NCI-H460 (cell line): ENCODE measurements at regions not wholly inside any gene's neighbourhood (a gene's known extent, or its start where the extent isn't known, plus 50 kb on each side); places are given as distances from the start of the nearest gene placed in this dataset.
"Not testable (repeated sequence)": the region's sequence is repeated elsewhere in the genome, so short reads cannot be mapped to it uniquely, and the experiment has no call there.

Experiments used
- DNase-seq: peaks from one replicate; pipeline ENCODE4 v3.0.0-alpha.2; 2016; ENCODE audit warnings: low read depth; ENCODE audit errors: extremely low read depth

DNA sequence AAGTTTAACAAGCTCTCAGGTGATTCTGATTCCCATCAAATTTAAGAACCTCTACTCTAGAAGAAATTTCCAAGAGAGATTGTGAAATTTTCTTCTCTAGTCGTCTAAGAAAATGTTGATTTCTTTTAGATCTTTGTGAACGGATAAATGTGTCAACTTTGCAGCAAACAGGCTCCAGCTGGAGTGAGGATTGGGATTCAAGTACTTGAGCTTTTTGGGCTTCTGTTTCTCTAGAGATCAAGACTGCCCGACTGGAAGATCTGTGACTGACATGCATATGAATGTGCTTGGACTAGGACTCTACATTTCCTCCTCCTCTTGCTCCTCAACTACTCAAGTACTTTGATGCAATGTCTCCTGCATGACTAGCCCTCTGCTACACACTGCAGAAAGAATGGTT lies 388.3 kb downstream of the TMEM38B start:
- no peak for DNase-seq

DNA sequence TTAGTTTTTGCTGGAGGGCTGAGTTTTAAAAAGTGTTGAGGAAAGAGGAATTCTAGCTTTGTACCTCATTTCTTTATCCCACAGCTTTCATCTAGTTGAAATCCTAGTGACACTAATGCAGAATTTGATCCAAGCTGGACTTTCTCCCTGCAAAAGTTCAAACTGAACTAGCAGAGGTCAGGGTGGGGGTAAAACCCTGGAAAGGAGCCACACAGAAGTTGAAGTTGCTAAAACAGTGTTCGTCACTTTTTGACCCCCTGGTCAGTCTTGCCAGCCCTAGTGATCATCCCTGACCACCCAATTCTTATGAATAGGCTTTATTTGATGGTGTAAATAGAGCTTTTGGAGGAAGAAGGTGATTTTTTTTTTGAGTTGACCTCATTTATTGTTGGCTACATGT lies 390.4 kb downstream of the TMEM38B start:
- DNase-seq, result no peak

DNA sequence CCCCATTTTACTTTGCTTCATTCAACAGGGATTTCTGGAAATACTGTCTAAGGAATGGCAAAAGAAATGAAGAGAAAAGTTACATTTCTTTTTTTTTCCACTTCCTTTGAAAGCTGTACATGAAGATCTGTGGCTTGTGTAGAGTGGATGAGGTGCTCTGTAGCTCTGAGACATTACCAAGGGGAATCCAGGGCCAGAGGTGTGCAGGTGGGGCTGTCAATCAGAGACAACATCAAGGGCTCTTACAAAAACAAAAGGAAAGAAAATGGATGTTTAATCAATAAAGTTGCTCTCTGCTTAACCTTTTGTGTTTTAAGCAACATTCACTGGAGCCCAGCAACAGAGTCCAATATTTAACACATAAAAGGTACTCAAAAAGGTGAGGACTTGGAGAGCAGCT lies 391.1 kb downstream of the TMEM38B start:
- no peak for DNase-seq

- no peak for DNase-seq
Measured at GRCh38 chr9:106092083-106092482, 397.7 kb downstream of the TMEM38B start.

- no peak for DNase-seq
Measured at GRCh38 chr9:106102821-106103220, 408.5 kb downstream of the TMEM38B start.

DNA sequence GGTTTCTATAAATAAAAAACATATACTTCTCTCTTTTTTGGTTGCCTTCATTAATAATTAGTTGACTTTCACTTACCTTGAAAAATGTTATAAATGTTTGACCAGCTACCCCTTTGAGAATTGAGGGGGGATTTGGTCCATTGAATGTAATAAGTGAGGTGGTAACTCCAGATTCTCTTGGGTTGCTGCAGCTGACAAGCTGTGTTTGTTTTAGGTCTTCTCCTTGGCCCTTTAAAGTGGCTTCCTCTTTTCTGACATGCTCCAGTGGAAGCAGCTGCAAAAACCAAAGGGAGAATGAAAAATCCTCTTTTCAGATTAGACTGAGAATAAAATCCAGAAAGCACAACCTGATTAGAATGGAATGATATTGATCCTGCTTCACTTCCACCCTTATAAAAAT lies 410.5 kb downstream of the TMEM38B start:
- DNase-seq, result no peak

DNA sequence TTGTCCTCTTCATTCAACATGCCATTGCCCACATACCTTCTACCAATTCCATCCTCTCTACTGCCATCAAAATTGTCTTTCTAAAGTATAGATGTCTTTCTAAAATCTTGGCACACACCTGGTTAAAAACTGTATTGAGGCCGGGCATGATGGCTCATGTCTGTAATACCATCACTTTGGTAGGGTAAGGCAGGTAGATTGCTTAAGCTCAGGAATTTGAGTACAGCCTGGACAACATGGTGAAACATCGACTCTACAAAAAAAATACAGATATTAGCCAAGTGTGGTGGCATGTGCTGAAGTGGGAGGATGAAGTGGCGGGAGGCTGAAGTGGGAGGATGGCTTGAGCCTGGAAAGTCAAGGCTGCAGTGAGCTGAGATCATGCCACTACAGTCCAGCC lies 412.1 kb downstream of the TMEM38B start:
- no peak for DNase-seq

DNA sequence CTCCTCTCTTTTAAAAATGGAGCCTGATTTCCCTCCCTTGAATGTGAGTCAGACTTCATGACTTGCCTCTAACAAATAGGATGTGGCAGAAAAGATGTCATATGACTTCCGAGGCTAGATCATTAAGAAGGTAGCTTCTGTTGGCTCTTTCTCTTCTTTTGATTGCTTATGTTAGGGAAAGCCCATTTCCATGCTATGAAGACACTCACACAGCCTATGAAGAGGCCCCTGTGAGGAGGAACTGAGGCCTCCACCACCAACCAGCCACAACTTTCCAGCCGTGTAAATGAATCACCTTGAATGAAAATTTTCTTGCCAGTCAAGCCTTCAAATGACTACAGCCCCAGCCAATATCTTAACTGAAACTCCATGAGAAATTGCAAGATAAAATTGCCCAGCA lies 413.4 kb downstream of the TMEM38B start:
- DNase-seq, result no peak

- not testable (repeated sequence) for DNase-seq
Measured at GRCh38 chr9:106109706-106110105, 415.4 kb downstream of the TMEM38B start.

DNA sequence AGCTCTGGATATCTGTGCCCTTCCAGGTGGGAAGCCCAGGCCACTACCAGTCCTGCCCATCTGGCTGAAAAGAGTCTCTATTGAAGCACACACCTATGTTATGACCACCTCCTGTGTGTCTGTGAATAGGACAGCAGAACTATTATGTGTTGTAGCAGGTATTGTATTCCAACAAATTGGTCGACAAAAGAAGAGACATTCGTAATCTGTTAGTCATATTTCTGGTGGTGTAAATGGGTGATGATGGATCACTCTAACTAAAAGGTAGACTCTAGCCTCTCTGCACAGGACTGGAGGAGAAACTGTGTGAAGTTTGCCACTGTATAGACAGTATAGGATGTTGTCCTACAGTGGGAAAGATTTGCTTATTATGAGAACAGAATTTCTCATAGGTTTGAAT lies 416.1 kb downstream of the TMEM38B start:
- no peak for DNase-seq

DNA sequence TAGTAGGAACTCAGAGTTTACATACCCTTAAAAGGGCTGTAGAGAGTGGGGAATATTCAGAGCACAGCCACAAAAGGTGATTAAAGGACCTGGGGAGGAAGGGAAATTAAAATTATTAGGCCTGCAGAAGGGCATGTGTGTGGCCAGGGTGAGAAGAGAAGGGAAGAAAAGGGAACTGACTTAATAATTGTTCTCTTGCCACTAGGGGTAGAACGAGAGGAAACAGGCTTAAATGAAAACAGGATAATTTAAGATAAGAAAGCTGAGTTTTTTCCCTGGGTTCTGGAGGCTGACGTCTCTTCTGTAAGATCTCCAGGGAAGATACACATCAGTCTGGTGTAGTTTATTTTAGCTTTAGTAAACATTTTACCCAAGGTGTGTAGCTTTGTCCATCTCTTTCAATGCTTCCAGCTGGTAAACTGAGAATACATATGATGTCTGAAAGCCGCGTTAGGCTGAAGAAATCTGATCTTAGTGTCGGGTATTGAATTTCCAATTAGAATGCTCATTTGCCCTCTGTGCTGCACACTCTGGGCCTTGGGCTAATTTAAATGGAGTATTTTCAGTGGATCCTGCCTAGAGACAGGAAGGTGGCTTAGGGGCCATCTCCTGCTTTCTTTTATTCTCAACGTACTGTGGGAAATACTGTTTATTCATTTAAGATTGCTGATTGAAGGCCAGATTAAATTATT lies 416.8 kb downstream of the TMEM38B start:
- DNase-seq, result no peak

- no peak for DNase-seq
Measured at GRCh38 chr9:106112935-106113334, 418.6 kb downstream of the TMEM38B start.

DNA sequence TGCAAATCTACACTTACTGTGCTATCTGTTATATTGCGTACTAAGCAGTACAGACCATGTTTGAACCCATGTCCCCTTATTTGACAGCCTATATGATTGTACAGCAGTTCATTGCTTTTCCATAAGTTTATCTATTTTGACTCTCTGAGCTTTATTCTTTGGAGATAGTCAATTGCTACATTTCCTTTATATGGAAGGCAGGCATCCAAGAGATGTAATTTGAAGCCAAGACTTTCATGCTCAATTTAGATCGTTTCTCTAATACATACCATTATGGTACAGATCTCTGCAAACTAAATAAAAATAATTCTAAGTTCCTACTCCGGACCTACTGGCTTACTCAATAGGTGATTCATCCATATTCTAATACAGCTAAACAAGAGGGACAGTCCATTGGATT lies 424.8 kb downstream of the TMEM38B start:
- DNase-seq, result no peak

GRCh38 chr9:106120071-106120470 lies 425.7 kb downstream of the TMEM38B start:
- DNase-seq, result no peak

DNA sequence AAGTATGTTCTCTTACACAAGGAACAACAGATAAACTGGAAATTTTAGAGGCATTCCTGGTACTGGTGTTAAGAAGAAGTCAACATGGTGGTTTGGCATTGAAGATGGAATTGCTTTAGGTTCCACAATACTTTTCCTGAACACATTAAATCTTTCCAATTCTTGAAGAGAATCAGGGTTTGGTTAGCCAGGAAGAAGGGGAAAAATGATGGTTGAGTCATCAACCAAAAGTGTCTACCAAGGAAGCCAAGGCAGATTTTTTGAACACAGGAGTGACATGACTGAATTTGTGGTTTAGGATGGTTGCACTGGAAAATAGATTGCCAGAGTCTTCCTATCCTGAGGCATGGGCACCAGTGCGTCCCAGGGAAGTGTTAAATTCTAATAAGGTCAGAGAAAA lies 433.4 kb downstream of the TMEM38B start:
- DNase-seq, result no peak

DNA sequence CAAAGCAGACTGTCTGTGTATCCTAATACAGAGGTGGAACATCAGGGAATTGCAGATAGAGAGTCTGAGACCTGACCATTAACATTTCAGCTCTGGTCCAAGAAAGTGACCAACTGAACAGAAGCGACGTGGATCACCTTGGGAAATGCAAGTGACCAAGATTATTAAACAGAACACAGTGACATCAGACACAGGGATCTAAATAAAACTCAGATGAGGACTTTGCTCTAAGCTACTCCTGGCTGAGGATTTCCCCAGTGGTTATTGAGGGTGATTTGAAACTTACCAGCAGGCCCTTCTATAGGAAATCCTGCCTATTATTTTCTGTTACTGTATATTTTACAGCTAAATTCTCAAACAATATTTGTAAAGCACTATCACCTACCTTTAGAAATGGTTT lies 436.0 kb downstream of the TMEM38B start:
- no peak for DNase-seq

DNA sequence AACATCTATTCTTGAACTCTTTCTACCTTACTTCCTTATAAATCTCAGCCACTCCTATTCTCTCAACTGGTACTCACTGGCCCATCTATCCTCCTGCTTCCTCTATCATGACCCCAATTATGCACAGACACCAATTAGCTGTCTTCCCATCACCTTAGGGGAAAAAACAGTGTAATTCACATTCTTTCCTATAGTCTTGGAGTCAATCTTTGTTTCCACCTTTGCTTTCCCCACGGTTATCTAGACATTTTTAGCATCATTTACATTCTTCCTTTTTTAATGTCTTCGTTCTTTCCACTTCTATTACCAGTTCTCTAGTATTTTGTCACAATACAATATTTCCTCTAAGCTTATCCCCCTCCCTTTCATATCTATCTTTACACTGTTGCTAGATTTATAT lies 449.4 kb downstream of the TMEM38B start:
- no peak for DNase-seq

DNA sequence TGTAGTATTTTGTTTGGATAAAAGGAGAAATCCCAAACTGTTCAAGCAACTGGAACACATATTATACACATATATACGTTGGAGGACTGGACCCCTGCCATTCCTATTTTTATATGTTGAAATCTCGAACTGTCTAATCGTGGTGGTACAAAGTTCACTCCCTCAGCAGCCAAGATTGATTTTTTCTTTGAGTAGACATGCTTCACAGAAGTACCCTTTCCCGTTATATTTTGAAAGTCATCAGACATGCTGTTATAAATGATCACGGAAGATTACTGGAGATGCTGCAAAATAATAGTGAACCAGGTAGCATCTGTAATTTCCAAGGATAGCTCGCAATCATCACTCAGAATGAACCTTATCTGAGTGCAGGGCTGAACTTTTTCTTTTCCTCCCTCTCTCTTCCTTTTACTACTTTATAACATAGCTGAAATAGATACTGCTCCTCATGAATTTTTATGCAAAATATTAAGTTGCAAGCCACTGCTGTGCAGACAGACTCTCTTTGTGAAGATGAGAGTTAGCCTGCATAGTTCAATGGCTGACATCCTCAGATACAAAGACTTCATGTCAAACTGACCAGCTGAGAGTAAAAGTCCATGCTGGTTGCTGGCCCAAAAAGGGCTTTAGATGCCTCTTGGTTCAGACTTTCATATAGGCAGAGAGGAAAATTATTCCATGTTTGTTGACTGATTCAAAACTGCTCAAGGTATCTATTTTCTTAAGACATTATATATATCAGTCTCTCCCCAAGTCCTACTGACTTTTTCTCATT lies 451.9 kb downstream of the TMEM38B start:
- DNase-seq, result no peak

- no peak for DNase-seq
Measured at GRCh38 chr9:106146886-106147285, 452.5 kb downstream of the TMEM38B start.

GRCh38 chr9:106149956-106150355 lies 455.6 kb downstream of the TMEM38B start:
- no peak for DNase-seq

DNA sequence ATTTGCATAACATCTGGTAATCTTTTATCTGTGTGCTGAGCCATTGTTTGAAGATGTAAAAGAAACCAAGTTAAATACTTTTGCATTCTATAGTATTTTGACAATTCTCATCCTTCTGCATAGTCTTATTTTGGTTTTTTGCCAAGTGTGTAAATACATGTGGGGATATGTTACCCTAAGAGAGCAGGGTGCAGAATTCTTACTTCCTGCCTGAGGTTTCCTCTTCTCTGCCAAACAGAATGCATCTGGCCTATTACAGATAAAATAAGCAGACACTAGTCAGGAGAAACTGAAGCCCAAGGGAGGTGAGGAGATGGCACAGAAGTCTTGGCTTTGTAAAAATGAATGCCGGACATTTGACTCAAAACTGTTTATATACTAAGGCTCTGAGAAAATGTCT lies 462.1 kb downstream of the TMEM38B start:
- DNase-seq, result no peak

DNA sequence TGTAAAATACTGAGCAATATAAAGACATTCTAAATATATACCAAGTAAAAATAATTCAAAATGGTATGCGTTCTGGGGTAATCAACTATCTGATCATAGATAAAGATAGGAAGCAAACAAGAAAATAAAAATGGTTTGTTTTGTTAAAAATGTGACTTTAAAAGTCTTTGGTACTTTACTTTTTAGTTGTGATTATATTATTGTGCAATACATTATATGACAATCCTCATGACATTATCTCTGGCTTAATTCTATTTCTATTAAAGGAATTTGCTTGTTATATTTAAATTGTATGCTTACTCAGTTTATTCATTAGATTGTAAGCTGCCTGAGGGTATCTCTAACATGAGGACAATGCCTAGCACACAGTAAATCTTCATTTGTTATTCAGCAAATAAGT lies 477.9 kb downstream of the TMEM38B start:
- no peak for DNase-seq
